HepG2 (cell line): ENCODE measurements at regions not wholly inside any gene's neighbourhood (a gene's known extent, or its start where the extent isn't known, plus 50 kb on each side); places are given as distances from the start of the nearest gene placed in this dataset.

Source experiments
- ATAC-seq: fragments of 200-7000 bp; cut with Tn5 transposase; 3 replicates; pipeline ENCODE4 v1.9.1; 2020; ENCODE audit warnings: mild to moderate bottlenecking, moderate library complexity
- BruUV-seq: library from RNA; stranded (reverse); fragments of 400-500 nt; replicated peaks from 2 replicates; lab custom pipeline; 2021; lab: Mats Ljungman, UMichigan
- CTCF ChIA-PET: fragments of 300-600 bp; formaldehyde crosslinking; extraction: SDS; loops from one replicate; lab custom pipeline; 2021; ENCODE audit warnings: low total read pairs, inconsistent platforms, low intra/inter-chr PET ratio; lab: Yijun Ruan, JAX
- POLR2A ChIA-PET: fragments of 350-600 bp; sonication (Branson Sonifier 250); formaldehyde crosslinking; loops from one replicate; lab custom pipeline; 2020; ENCODE audit warnings: antibody characterized with exemption, inconsistent platforms; lab: Yijun Ruan, JAX
- DNase-seq: peaks from one replicate; pipeline ENCODE4 v3.0.0-alpha.2; 2015; ENCODE audit warnings: low spot score
- FAIRE-seq: peaks from 3 replicates; lab custom pipeline; 2011; peaks lifted over from hg19 to GRCh38; lab: Jason Lieb, UNC
- H2AFZ ChIP-seq: one replicate; pipeline ENCODE4 v1.6.1; 2011; ENCODE audit warnings: low read length, inconsistent platforms
- H3K27ac ChIP-seq: fragments of 300-600 bp; 3 replicates; pipeline ENCODE4 v1.8.0; 2011; ENCODE audit warnings: mixed run types, mild to moderate bottlenecking, mixed read lengths, low read length, inconsistent platforms; ENCODE audit not compliant: insufficient read depth; ENCODE audit errors: extremely low read length
- H3K27me3 ChIP-seq, 2 experiments: fragments of 200-600 bp in 1 of 2; 2 replicates in 1 of 2; 3 replicates in 1 of 2; pipeline versions ENCODE4 v1.6.0 to v1.8.0; 2011; ENCODE audit warnings: low read length in 2 of 2, mild to moderate bottlenecking in 2 of 2, moderate library complexity in 2 of 2, inconsistent platforms in 1 of 2; ENCODE audit not compliant: insufficient read depth in 2 of 2, control insufficient read depth in 1 of 2
- H3K36me3 ChIP-seq, 2 experiments: fragments of 200-600 bp in 1 of 2; replicated peaks in 1 of 2; 2 replicates in 1 of 2; 3 replicates in 1 of 2; pipeline versions ENCODE4 v1.5.1 to v1.8.0; 2011; ENCODE audit warnings: low read length in 2 of 2, inconsistent platforms in 1 of 2; ENCODE audit not compliant: insufficient read depth in 2 of 2, control insufficient read depth in 1 of 2
- H3K4me1 ChIP-seq: 2 replicates; pipeline ENCODE4 v1.5.1; 2012; ENCODE audit warnings: low read length, inconsistent platforms; ENCODE audit not compliant: insufficient read depth
- H3K4me2 ChIP-seq: 2 replicates; pipeline ENCODE4 v1.6.0; 2011; ENCODE audit warnings: low read depth, low read length, inconsistent platforms
- H3K4me3 ChIP-seq, 3 experiments: fragments of 200-600 bp in 1 of 3; sonication (generic), shearing (Covaris generic) in 1 of 3; replicated peaks in 1 of 3; 2 replicates each; pipeline ENCODE4 v1.5.1; 2011 to 2016; ENCODE audit warnings: low read length in 3 of 3, inconsistent platforms in 2 of 3, low read depth in 2 of 3, mild to moderate bottlenecking in 2 of 3, control low read depth in 1 of 3, mixed read lengths in 1 of 3; ENCODE audit not compliant: insufficient read depth in 1 of 3
- H3K79me2 ChIP-seq: one replicate; pipeline ENCODE4 v1.6.1; 2011; ENCODE audit warnings: low read length, inconsistent platforms; ENCODE audit not compliant: insufficient read depth
- H3K9ac ChIP-seq: 2 replicates; pipeline ENCODE4 v1.6.0; 2011; ENCODE audit warnings: mild to moderate bottlenecking, low read depth, low read length, inconsistent platforms; ENCODE audit not compliant: insufficient read depth
- H3K9me3 ChIP-seq: 2 replicates; pipeline ENCODE4 v1.5.1; 2012; ENCODE audit warnings: mild to moderate bottlenecking, low read length
- H4K20me1 ChIP-seq: 2 replicates; pipeline ENCODE4 v1.6.0; 2011; ENCODE audit warnings: inconsistent platforms, mild to moderate bottlenecking, low read length, moderate library complexity; ENCODE audit not compliant: insufficient read depth
- ERF ChIP-seq: IDR thresholded peaks from 2 replicates; pipeline ENCODE4 v1.6.1; 2018; ENCODE audit warnings: missing biosample characterization, missing genetic modification reagents
- KLF12 ChIP-seq: sonication (generic); formaldehyde crosslinking; IDR thresholded peaks from 2 replicates; pipeline ENCODE4 v1.4.0; 2020; ENCODE audit warnings: missing genetic modification reagents, borderline replicate concordance
- NFKB2 ChIP-seq: sonication (generic); formaldehyde crosslinking; IDR thresholded peaks from 2 replicates; pipeline ENCODE4 v1.4.0; 2020; ENCODE audit warnings: missing genetic modification reagents, borderline replicate concordance
- SNAPC2 ChIP-seq: sonication (generic); formaldehyde crosslinking; IDR thresholded peaks from 2 replicates; pipeline ENCODE4 v1.8.1; 2022; ENCODE audit warnings: mild to moderate bottlenecking, missing genetic modification reagents
- ZNF720 ChIP-seq: sonication (generic); formaldehyde crosslinking; IDR thresholded peaks from 2 replicates; pipeline ENCODE4 v1.4.0; 2020; ENCODE audit warnings: missing genetic modification reagents
- WGBS: methylation state at CpG from one replicate; pipeline ENCODE4 v1.1.6; 2017; ENCODE audit warnings: low lambda C conversion rate; 5-methylcytosine and 5-hydroxymethylcytosine counted together
- in situ Hi-C: cut with HindIII; loops from 2 replicates; pipeline ENCODE4 v1.10.0; 2017; ENCODE audit warnings: low pct_unique_long_range_greater_than_20kb; ENCODE audit not compliant: extremely low pct_ligation_motif_present
- intact Hi-C: fragments of 100-400 bp; cut with micrococcal nuclease; formaldehyde crosslinking; loops from one replicate; pipeline ENCODE4 v1.10.0; 2022; ENCODE audit not compliant: unreplicated experiment
- TF ChIP-seq, protein P1 (sequence below): sonication (generic); formaldehyde crosslinking; IDR thresholded peaks from 2 replicates; pipeline ENCODE4 v1.9.0; 2021; ENCODE audit warnings: missing genetic modification reagents, mild to moderate bottlenecking, borderline replicate concordance
- TF ChIP-seq, protein P2 (sequence below): sonication (generic); formaldehyde crosslinking; IDR thresholded peaks from 2 replicates; pipeline ENCODE4 v1.5.0; 2020; ENCODE audit warnings: missing genetic modification reagents, mild to moderate bottlenecking, borderline replicate concordance

DNA sequence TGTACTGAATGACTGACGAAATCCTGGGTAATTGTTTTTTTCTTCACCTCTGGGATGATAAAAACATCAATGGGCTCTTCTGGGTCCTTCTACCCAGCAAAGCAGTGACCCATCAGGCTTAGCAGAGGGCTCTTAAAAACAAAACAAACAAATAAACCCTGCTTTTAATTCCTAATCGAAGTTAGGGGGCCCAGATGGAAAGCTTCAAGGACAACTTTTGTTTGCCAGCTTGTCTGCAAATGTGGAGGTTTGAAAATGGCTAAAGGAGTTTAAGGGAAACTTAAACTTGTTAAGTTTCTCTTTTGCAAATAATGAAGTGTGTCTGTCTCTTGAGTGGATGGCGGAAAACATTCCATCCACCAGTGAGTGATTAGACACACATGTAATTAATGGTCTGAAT is 327.2 kb downstream of the SATB2 start:
- no peak overlapping the region for H3K4me3 ChIP-seq
- H3K79me2 ChIP-seq, result no peaks in the 10 kb centered on the region
- H3K4me2 ChIP-seq, result no peak overlapping the region
- H3K27ac ChIP-seq, result no peak overlapping the region
- CTCF ChIA-PET, result no interaction called here
- 4% methylated on average over 3 of the region's 3 CpGs for WGBS
- TF ChIP-seq KLF12 (CRISPR knock-in tag) (no peak), ERF (CRISPR knock-in tag) (no peak), NFKB2 (CRISPR knock-in tag) (no peak), SNAPC2 (no peak), ZNF720 (CRISPR knock-in tag) (no peak)
- TF ChIP-seq, protein P1, sequence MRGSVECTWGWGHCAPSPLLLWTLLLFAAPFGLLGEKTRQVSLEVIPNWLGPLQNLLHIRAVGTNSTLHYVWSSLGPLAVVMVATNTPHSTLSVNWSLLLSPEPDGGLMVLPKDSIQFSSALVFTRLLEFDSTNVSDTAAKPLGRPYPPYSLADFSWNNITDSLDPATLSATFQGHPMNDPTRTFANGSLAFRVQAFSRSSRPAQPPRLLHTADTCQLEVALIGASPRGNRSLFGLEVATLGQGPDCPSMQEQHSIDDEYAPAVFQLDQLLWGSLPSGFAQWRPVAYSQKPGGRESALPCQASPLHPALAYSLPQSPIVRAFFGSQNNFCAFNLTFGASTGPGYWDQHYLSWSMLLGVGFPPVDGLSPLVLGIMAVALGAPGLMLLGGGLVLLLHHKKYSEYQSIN (CRISPR knock-in tag), result no peak
- TF ChIP-seq, protein P2, sequence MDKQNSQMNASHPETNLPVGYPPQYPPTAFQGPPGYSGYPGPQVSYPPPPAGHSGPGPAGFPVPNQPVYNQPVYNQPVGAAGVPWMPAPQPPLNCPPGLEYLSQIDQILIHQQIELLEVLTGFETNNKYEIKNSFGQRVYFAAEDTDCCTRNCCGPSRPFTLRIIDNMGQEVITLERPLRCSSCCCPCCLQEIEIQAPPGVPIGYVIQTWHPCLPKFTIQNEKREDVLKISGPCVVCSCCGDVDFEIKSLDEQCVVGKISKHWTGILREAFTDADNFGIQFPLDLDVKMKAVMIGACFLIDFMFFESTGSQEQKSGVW (CRISPR knock-in tag), result no peak
- POLR2A ChIA-PET, result no interaction called here
- DNase-seq (no peak), ATAC-seq (no peak), FAIRE-seq (no peak)
- no peaks in the 10 kb centered on the region for H3K27me3 ChIP-seq
- no peak overlapping the region for H3K9ac ChIP-seq
- H2AFZ ChIP-seq, result no peak overlapping the region
- no TSS peak for BruUV-seq
- H3K9me3 ChIP-seq, result no peaks in the 10 kb centered on the region
- H3K4me1 ChIP-seq, result no peaks in the 10 kb centered on the region
- H3K36me3 ChIP-seq, result no peaks in the 10 kb centered on the region
- in situ Hi-C loops (no loop called here), intact Hi-C loops (no loop called here)
- no peaks in the 10 kb centered on the region for H4K20me1 ChIP-seq
